B cell (primary cell): ENCODE measurements at regions not wholly inside any gene's neighbourhood (a gene's known extent, or its start where the extent isn't known, plus 50 kb on each side); places are given as distances from the start of the nearest gene placed in this dataset.

Source experiments
- ATAC-seq: fragments of 200-7000 bp; cut with Tn5 transposase; one replicate; pipeline ENCODE4 v1.10.0; 2021; ENCODE audit warnings: low read depth, mild to moderate bottlenecking, moderate number of reproducible peaks, moderate library complexity
- CTCF ChIA-PET: fragments of 350-600 bp; sonication (Branson Sonifier 250); formaldehyde crosslinking; loops from one replicate; lab custom pipeline; 2021; ENCODE audit warnings: antibody characterized with exemption, inconsistent platforms; lab: Charles Lee
- POLR2A ChIA-PET: fragments of 350-600 bp; sonication (Branson Sonifier 250); formaldehyde crosslinking; loops from one replicate; lab custom pipeline; 2021; ENCODE audit warnings: antibody characterized with exemption; lab: Charles Lee
- DNase-seq: peaks from one replicate; pipeline ENCODE4 v3.0.0; 2013
- H2AFZ ChIP-seq: 2 replicates; pipeline ENCODE4 v1.6.1; 2012; ENCODE audit warnings: mild to moderate bottlenecking, low read depth, low read length; ENCODE audit not compliant: insufficient read depth, poor library complexity, severe bottlenecking
- H3K27ac ChIP-seq, 2 donors: 1 replicate in 1 of 2; 2 replicates in 1 of 2; pipeline ENCODE4 v1.5.1; 2012 to 2013; ENCODE audit warnings: low read length in 2 of 2, mild to moderate bottlenecking in 2 of 2, moderate library complexity in 1 of 2
- H3K27me3 ChIP-seq, 4 experiments: fragments of 200-600 bp in 1 of 4; sonication (generic) in 1 of 4; replicated peaks in 1 of 4; 1 replicate in 2 of 4; 2 replicates in 2 of 4; pipeline versions ENCODE4 v1.6.1 to v1.7.0; 2013 to 2016; ENCODE audit warnings: low read length in 3 of 4, mild to moderate bottlenecking in 2 of 4, mixed read lengths in 1 of 4, moderate library complexity in 1 of 4; ENCODE audit not compliant: insufficient read depth in 4 of 4, control insufficient read depth in 3 of 4; ENCODE audit errors: control extremely low read depth in 1 of 4
- H3K36me3 ChIP-seq, 2 experiments: replicated peaks in 1 of 2; 1 replicate in 1 of 2; 2 replicates in 1 of 2; pipeline versions ENCODE4 v1.6.1 to v1.7.1; 2013; ENCODE audit warnings: low read length in 1 of 2; ENCODE audit not compliant: insufficient read depth in 2 of 2, control insufficient read depth in 1 of 2; ENCODE audit errors: control extremely low read depth in 1 of 2, extremely low read depth in 1 of 2
- H3K4me1 ChIP-seq, 2 donors: fragments of 200-600 bp in 1 of 2; sonication (generic) in 1 of 2; 1 replicate in 1 of 2; 2 replicates in 1 of 2; pipeline versions ENCODE4 v1.5.1 to v1.6.1; 2013 to 2017; ENCODE audit warnings: low read length in 2 of 2; ENCODE audit not compliant: control insufficient read depth in 2 of 2, insufficient read depth in 2 of 2
- H3K4me2 ChIP-seq: replicated peaks from 2 replicates; pipeline ENCODE3; 2012; ENCODE audit warnings: mild to moderate bottlenecking, low read depth, low read length; ENCODE audit not compliant: poor library complexity, severe bottlenecking
- H3K4me3 ChIP-seq, 5 experiments: fragments of 200-600 bp in 1 of 5; sonication (generic) in 1 of 5; 1 replicate in 3 of 5; 2 replicates in 2 of 5; pipeline versions ENCODE4 v1.5.1 to v1.7.0; 2011 to 2016; ENCODE audit warnings: low read length in 4 of 5, mild to moderate bottlenecking in 4 of 5, low read depth in 2 of 5, control low read depth in 1 of 5, moderate library complexity in 1 of 5; ENCODE audit not compliant: insufficient read depth in 1 of 5; ENCODE audit errors: control extremely low read depth in 1 of 5, extremely low read depth in 1 of 5
- H3K79me2 ChIP-seq: fragments of 200-600 bp; sonication (generic); one replicate; pipeline ENCODE4 v1.6.0; 2016; ENCODE audit warnings: low read length; ENCODE audit not compliant: control insufficient read depth, insufficient read depth
- H3K9ac ChIP-seq: fragments of 200-600 bp; sonication (generic); 2 replicates; pipeline ENCODE4 v1.6.1; 2017; ENCODE audit warnings: mild to moderate bottlenecking, low read length, moderate library complexity
- H3K9me3 ChIP-seq, 3 donors: one replicate each; pipeline versions ENCODE4 v1.6.1 to v1.7.1; 2013; ENCODE audit warnings: low read length in 2 of 3; ENCODE audit not compliant: control insufficient read depth in 2 of 3, insufficient read depth in 1 of 3; ENCODE audit errors: control extremely low read depth in 1 of 3
- H4K20me1 ChIP-seq: 2 replicates; pipeline ENCODE4 v1.6.0; 2012; ENCODE audit warnings: mild to moderate bottlenecking, low read length; ENCODE audit not compliant: insufficient read depth, control insufficient read depth, poor library complexity, severe bottlenecking
- H3K27ac Mint-ChIP-seq: one replicate; pipeline ENCODE4 v1.8.0; 2021; ENCODE audit warnings: mixed read lengths
- H3K27me3 Mint-ChIP-seq: one replicate; pipeline ENCODE4 v1.8.0; 2021; ENCODE audit warnings: mixed read lengths
- H3K4me1 Mint-ChIP-seq: one replicate; pipeline ENCODE4 v1.8.0; 2021; ENCODE audit warnings: mixed read lengths
- H3K4me3 Mint-ChIP-seq: one replicate; pipeline ENCODE4 v1.8.0; 2021; ENCODE audit warnings: mixed read lengths
- H3K9me3 Mint-ChIP-seq: one replicate; pipeline ENCODE4 v1.8.0; 2022; ENCODE audit warnings: mixed read lengths; ENCODE audit not compliant: insufficient read depth
- EZH2 ChIP-seq: IDR thresholded peaks from 2 replicates; pipeline ENCODE4 v1.6.1; 2012; ENCODE audit warnings: borderline replicate concordance, low read depth, mild to moderate bottlenecking, moderate library complexity, low read length; ENCODE audit not compliant: insufficient read depth, poor library complexity, severe bottlenecking
- WGBS: methylation state at CpG from one replicate; pipeline ENCODE4 v1.1.5; 2013; ENCODE audit warnings: missing lambda C conversion rate; ENCODE audit not compliant: insufficient coverage; 5-methylcytosine and 5-hydroxymethylcytosine counted together
- intact Hi-C: fragments of 100-400 bp; cut with micrococcal nuclease; formaldehyde crosslinking; loops from one replicate; pipeline ENCODE4 v1.10.0; 2022
- TF ChIP-seq, protein P1 (sequence below): fragments of 200-600 bp; IDR thresholded peaks from one replicate; pipeline ENCODE4 v1.8.0; 2022; ENCODE audit warnings: antibody characterized with exemption, mild to moderate bottlenecking

DNA sequence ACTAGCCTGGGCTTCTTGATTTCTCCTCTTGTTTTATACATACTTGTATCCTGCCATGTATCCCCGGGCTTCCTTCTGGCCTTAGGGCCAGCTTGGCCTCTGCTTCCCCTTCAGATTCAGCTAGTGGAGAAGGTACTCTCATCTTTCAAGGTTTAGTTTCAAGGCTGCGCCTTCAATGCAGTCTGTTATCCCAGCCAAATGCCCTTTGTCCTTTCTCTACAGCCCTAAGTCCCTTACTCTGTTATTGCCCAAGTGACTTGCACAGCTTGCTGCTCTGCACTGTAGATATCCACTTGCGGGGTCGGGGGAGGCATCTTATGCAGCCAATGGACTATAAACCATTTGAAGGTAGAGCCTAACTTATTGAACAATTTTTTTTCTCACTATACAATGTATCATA lies 357.5 kb downstream of the PPP1R2C start:
- Histone ChIP-seq H3K4me3 (no peak overlapping the region), H3K27ac (no peak overlapping the region), H3K4me2 (no peak overlapping the region), H3K79me2 (no peaks in the 10 kb centered on the region), H3K9me3 (no peaks in the 10 kb centered on the region), H3K4me1 (no peaks in the 10 kb centered on the region), H3K36me3 (no peaks in the 10 kb centered on the region), H2AFZ (no peak overlapping the region), H3K27me3 (no peaks in the 10 kb centered on the region), H3K9ac (no peak overlapping the region), H4K20me1 (no peaks in the 10 kb centered on the region)
- 80% methylated on average over 1 of the region's 4 CpGs for WGBS
- DNase-seq (no peak), ATAC-seq (no peak)
- H3K4me3 Mint-ChIP-seq, result no peak overlapping the region
- no peaks in the 10 kb centered on the region for H3K9me3 Mint-ChIP-seq
- intact Hi-C loops, result no loop called here
- H3K27ac Mint-ChIP-seq, result no peak overlapping the region
- H3K4me1 Mint-ChIP-seq, result no peaks in the 10 kb centered on the region
- ChIA-PET CTCF (no interaction called here), POLR2A (no interaction called here)
- H3K27me3 Mint-ChIP-seq, result no peaks in the 10 kb centered on the region
- TF ChIP-seq EZH2, result no peak
- TF ChIP-seq, protein P1, sequence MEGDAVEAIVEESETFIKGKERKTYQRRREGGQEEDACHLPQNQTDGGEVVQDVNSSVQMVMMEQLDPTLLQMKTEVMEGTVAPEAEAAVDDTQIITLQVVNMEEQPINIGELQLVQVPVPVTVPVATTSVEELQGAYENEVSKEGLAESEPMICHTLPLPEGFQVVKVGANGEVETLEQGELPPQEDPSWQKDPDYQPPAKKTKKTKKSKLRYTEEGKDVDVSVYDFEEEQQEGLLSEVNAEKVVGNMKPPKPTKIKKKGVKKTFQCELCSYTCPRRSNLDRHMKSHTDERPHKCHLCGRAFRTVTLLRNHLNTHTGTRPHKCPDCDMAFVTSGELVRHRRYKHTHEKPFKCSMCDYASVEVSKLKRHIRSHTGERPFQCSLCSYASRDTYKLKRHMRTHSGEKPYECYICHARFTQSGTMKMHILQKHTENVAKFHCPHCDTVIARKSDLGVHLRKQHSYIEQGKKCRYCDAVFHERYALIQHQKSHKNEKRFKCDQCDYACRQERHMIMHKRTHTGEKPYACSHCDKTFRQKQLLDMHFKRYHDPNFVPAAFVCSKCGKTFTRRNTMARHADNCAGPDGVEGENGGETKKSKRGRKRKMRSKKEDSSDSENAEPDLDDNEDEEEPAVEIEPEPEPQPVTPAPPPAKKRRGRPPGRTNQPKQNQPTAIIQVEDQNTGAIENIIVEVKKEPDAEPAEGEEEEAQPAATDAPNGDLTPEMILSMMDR, result no peak

DNA sequence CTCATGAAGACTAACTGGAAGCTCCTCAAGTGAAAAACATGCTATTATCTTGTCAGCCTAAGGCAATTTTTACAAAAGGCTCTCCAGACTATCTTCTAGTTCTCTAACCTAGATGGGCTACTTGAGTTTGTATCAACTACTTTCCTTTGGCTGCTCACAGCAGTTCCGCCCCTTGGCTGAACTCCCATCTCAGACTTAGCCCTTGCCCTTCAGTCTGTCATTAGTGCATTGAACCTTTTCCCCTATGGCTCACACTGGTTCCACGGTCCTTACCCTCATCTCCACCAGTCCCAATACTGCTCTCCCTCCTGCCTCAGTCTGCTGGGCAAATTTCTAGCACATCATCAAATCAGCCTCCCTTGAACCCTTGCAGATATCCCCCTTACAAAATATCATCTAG lies 362.3 kb downstream of the PPP1R2C start:
- Histone ChIP-seq H2AFZ (no peak overlapping the region), H3K4me2 (no peak overlapping the region), H3K27ac (no peak overlapping the region), H3K4me3 (no peak overlapping the region), H3K79me2 (no peaks in the 10 kb centered on the region), H3K27me3 (no peaks in the 10 kb centered on the region), H3K36me3 (no peaks in the 10 kb centered on the region), H3K9me3 (no peaks in the 10 kb centered on the region), H3K9ac (no peak overlapping the region), H4K20me1 (no peaks in the 10 kb centered on the region), H3K4me1 (no peaks in the 10 kb centered on the region)
- Mint-ChIP-seq H3K27ac (no peak overlapping the region), H3K4me1 (no peaks in the 10 kb centered on the region), H3K27me3 (no peaks in the 10 kb centered on the region), H3K4me3 (no peak overlapping the region), H3K9me3 (peaks cover 9% of the 10 kb centered on the region)
- DNase-seq, result no peak
- ChIA-PET CTCF (no interaction called here), POLR2A (no interaction called here)
- intact Hi-C loops, result no loop called here
- no peak for TF ChIP-seq EZH2
- TF ChIP-seq, protein P1, result no peak
- ATAC-seq, result no peak
- WGBS, result 80% methylated on average over 2 of the region's 2 CpGs
